AG09309 (cell line): ENCODE measurements at regions not wholly inside any gene's neighbourhood (a gene's known extent, or its start where the extent isn't known, plus 50 kb on each side); places are given as distances from the start of the nearest gene placed in this dataset.

Source experiments
- DNase-seq: peaks from one replicate; pipeline ENCODE4 v3.0.0-alpha.2; 2010; ENCODE audit warnings: low read depth
- H3K4me3 ChIP-seq: 2 replicates; pipeline ENCODE4 v1.5.1; 2011; ENCODE audit warnings: mild to moderate bottlenecking, low read depth, low read length, moderate library complexity; ENCODE audit not compliant: control insufficient read depth
- TF ChIP-seq, protein P1 (sequence below): IDR thresholded peaks from 2 replicates; pipeline ENCODE4 v1.5.1; 2011; ENCODE audit warnings: mild to moderate bottlenecking, low read depth, low read length, inconsistent platforms; ENCODE audit not compliant: insufficient read depth, control insufficient read depth; ENCODE audit errors: missing control alignments

DNA sequence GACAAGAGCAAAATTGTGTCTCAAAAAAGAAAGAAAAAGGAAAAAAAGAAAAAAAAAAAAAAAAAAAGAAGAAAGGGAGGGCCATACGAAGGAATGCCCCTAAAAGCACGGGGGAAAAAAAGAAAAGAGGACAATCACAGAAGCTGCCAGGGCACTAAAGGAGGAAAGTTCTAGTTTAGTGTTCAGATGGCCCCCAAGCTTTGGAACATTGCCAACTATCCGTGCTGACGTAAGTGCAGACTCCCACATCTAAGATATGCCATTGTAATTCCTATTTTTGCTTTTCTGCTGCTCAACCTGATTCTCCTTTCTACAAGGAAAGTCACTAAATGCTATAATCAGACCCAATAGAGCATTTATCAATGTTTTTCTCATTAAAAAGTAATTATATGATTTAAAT is 842.1 kb downstream of the KCNJ2 start:
- TF ChIP-seq, protein P1, sequence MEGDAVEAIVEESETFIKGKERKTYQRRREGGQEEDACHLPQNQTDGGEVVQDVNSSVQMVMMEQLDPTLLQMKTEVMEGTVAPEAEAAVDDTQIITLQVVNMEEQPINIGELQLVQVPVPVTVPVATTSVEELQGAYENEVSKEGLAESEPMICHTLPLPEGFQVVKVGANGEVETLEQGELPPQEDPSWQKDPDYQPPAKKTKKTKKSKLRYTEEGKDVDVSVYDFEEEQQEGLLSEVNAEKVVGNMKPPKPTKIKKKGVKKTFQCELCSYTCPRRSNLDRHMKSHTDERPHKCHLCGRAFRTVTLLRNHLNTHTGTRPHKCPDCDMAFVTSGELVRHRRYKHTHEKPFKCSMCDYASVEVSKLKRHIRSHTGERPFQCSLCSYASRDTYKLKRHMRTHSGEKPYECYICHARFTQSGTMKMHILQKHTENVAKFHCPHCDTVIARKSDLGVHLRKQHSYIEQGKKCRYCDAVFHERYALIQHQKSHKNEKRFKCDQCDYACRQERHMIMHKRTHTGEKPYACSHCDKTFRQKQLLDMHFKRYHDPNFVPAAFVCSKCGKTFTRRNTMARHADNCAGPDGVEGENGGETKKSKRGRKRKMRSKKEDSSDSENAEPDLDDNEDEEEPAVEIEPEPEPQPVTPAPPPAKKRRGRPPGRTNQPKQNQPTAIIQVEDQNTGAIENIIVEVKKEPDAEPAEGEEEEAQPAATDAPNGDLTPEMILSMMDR = no peak
- H3K4me3 ChIP-seq = no peak overlapping the region
- no peak for DNase-seq

DNA sequence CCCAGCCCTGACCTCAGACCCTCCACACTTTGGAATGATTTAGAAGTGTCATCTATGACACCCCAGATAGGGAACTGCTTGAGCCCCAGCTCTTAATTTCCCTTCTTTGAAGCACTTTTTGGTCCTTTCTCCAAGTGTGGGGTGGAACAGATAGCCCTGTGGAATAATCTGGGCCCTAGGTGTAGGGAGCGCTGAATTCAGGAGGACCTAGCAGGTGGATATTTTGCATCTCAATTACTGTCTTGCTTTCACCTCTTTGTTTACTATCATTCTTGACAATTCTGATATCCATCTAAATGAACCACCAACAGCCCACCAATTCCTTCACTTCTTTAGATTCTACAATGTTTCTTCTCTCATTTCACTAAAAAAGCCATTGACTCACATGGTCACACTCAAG is 850.4 kb downstream of the KCNJ2 start:
- H3K4me3 ChIP-seq = no peak overlapping the region
- TF ChIP-seq, protein P1 = no peak
- no peak for DNase-seq

DNA sequence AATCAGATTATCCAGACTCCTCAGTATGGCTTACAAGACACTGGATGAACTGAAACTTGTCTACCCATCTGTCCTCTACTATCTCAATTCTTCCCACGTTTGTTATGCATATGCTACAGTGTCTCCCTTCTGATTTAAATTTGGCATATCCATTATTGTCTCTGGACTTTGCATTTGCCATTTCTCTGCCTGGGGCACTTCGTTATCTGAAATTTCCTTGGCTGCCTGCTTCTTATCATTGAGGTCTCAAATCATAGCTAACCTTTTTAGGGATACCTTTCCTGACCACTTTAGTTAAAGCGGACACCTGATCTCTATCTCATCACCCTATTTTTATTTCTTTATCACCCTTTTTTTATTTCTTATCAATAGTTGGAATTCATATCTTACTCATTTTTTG is 853.4 kb downstream of the KCNJ2 start:
- TF ChIP-seq, protein P1 = no peak
- DNase-seq = no peak
- no peak overlapping the region for H3K4me3 ChIP-seq

DNA sequence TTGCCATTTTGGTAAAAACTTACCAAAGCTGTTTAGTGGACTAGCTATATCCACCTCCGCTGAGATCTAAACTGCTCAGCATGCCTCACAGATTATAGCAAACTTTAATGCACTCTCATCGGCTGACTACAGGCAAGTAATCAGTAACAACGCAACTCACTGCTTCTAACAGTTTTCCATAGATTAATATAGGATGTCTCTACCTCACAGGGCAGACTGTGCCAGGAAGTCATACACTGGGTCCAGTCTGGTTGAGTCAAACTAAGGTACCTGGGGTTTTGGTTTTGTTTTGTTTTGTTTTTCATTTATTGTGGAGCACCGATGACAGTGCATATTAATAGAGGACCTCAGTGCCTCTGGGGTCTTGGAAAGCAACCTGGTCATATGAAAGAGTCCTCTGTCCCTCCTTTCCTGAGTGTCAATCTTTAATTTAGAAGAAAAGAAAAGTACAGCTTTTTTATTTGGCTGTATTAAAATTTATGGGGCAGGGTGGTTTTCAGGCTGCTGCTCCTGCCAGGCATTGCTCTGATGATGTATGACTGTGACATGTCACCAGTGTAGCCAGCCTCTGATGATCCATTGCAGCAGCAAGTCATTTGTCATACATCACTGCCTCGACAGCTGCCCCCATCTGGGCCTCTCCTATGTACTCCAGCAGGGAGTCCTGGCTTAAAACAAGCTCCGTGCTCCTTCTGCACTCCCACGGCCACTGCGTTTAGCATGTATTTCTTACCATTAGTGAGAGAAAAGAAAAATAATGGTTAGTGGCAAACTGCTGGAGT is 854.1 kb downstream of the KCNJ2 start:
- TF ChIP-seq, protein P1 = no peak
- DNase-seq = no peak
- H3K4me3 ChIP-seq = no peak overlapping the region

DNA sequence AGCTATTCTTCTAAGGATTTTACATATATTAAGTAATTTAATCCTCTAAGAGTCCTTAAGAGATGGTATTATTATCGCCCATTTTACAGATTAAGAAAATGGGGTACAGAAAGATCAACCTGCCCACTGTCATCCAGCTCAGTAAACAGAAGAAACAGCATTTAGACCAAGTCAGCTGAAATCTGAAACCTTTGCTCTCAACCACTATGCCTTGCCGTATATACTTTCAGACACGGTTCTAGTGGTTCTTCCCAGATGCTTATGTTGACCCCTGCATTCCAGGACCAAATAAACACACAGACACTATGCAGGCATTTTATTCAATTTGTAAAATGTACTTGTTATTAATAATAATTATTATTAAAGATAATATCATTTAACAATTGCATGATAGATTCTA is 854.8 kb downstream of the KCNJ2 start:
- TF ChIP-seq, protein P1 = no peak
- H3K4me3 ChIP-seq = no peak overlapping the region

DNA sequence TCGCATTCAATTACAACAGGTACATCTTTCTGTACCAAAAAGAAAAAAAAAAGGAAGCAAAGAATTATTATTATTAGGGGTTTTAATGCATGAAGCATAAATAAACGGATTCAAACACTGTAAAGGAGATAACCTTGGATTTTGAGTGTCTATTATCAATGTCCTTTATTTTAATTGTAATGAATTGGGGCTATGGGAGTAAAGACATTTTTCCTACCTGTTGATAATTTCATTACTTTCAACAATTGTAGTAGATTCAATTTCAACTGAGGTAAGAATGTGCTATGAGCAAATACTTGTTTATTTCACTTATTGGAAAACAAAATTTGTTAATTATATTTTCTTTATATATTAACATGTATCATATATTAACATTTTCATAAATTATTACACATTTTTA is 855.6 kb downstream of the KCNJ2 start:
- no peak for DNase-seq
- H3K4me3 ChIP-seq = no peak overlapping the region
- TF ChIP-seq, protein P1 = no peak

More for the DNA sequence above, 854.8 kb downstream of the KCNJ2 start:
- no peak for DNase-seq
